GM10266 (cell line): ENCODE measurements at regions not wholly inside any gene's neighbourhood (a gene's known extent, or its start where the extent isn't known, plus 50 kb on each side); places are given as distances from the start of the nearest gene placed in this dataset.

Source experiments
- DNase-seq: peaks from one replicate; pipeline ENCODE4 v3.0.0; 2012; ENCODE audit errors: extremely low spot score
- TF ChIP-seq, protein P1 (sequence below): IDR thresholded peaks from 2 replicates; pipeline ENCODE4 v1.5.1; 2012; ENCODE audit warnings: mild to moderate bottlenecking, low read depth; ENCODE audit not compliant: control insufficient read depth, insufficient read depth; ENCODE audit errors: missing control alignments

DNA sequence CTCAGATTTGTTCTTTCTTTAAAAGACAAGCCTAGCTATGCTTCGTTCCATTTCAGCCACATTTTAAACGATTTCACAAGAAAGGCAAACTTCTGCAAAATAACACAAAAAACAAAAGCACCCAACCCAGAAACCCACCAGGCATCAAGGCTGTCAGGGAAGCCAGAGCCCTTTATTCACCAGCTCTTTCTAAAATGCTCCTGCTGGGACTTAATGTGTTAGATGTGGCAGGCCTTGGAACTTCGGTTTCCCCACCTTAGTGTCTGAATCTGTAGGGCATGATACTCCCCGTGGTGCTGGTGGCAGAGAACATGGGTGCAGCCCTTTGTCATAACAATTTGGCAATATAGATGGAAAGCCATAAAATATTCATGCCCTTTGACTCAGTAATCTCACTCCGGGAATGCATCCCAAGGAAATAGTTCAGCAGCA is 56.8 kb upstream of the LCTL start:
- TF ChIP-seq, protein P1, sequence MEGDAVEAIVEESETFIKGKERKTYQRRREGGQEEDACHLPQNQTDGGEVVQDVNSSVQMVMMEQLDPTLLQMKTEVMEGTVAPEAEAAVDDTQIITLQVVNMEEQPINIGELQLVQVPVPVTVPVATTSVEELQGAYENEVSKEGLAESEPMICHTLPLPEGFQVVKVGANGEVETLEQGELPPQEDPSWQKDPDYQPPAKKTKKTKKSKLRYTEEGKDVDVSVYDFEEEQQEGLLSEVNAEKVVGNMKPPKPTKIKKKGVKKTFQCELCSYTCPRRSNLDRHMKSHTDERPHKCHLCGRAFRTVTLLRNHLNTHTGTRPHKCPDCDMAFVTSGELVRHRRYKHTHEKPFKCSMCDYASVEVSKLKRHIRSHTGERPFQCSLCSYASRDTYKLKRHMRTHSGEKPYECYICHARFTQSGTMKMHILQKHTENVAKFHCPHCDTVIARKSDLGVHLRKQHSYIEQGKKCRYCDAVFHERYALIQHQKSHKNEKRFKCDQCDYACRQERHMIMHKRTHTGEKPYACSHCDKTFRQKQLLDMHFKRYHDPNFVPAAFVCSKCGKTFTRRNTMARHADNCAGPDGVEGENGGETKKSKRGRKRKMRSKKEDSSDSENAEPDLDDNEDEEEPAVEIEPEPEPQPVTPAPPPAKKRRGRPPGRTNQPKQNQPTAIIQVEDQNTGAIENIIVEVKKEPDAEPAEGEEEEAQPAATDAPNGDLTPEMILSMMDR, result no peak
- no peak for DNase-seq

DNA sequence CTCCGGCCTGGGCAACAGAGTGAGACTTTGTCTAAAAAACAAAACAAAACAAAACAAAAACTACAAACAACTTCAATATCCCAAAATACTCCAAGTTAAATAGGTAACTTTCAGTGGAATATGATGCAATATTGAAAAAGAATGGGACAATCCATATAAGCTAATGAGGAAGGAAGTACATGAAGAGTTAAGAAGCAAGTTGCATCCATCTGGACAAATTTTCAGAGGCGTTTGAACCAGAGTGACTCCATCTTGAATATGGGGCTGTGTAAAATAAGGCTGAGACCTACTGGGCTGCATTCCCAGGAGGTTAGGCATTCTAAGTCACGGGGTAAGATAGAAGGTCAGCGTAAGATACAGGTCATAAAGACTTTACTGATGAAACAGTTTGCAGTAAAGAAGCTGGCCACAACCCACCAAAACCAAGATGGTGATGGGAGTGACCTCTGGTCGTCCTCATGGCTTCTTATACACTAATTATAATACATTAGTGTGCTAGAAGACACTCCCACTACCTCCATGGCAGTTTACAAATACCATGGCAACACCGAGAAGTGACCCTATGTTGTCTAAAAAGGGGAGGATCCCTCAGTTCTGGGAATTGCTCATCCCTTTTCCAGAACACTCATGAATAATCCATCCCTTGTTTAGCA is 58.1 kb upstream of the LCTL start:
- TF ChIP-seq, protein P1, result no peak
- no peak for DNase-seq

DNA sequence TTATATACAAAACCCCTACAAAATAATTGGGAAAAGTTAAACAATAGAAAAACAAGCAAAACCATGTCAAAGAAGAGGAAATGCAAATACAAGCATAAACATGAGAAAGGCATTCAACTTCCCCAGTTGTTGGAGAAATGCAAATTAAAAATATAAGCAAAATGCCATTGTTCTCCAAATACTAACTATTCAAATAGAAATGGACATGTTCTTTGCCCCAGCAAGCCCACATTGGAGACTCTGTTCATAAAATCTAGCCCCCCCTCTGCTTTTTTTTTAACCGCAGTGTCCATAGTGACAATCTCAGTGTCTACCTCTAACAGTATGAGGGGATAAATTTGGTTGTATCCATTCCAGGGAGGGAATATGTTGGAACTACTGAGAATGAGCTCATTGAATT is 59.7 kb upstream of the LCTL start:
- TF ChIP-seq, protein P1, result no peak
- no peak for DNase-seq

DNA sequence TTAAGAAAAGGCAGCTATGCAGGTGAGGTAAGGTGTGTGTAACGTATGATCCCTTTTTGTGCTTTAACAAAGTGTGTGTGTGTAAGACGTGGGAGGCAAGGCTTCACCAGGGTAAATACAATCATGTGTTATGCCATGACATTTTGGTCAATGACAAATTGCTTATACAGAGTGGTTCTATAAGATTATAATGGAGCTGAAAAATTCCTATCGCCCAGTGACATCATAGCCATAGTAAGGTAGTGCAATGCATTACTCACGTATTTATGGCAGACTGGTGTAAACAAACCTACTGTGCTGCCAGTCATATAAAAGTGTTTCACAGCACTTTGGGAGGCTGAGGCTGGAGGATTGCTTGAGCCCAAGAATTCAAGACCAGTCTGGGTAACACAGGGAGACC is 60.2 kb upstream of the LCTL start:
- TF ChIP-seq, protein P1, result no peak

DNA sequence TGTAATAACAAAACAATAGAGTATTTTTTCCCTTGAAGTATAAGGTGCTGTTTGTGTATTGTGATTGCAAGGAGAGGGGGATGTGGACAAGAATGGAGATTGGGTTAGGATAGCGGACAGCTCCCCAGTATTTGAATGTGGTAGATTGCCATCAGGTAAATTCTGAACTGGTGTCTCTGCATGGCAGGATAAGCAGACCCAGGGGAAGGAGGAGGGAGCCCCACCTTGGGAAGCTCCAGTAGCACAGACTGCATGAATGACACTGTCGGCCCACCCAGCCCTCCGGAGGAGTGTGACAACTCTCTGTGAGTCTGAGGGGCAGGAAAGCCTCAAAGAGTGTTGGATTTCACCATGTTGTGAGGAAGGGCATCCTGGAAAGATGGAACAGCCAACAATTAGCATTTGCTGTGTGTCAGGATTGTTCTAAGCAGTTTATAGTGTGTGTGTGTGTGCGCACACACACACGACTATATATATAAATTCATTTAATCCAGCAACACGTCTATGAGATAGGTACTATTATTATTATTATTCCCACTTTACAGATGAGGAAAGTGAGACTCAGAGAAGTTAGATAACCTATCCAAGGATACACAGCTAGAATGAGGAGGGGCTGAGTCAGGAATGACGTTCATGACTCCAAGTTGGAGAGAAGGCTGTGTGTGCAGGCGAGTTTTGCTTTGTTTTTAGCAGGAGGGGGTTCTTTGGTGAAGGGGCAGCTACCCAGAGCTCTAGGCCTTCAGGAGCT is 63.4 kb upstream of the LCTL start:
- DNase-seq, result no peak

More for the DNA sequence above, 60.2 kb upstream of the LCTL start:
- no peak for DNase-seq

DNA sequence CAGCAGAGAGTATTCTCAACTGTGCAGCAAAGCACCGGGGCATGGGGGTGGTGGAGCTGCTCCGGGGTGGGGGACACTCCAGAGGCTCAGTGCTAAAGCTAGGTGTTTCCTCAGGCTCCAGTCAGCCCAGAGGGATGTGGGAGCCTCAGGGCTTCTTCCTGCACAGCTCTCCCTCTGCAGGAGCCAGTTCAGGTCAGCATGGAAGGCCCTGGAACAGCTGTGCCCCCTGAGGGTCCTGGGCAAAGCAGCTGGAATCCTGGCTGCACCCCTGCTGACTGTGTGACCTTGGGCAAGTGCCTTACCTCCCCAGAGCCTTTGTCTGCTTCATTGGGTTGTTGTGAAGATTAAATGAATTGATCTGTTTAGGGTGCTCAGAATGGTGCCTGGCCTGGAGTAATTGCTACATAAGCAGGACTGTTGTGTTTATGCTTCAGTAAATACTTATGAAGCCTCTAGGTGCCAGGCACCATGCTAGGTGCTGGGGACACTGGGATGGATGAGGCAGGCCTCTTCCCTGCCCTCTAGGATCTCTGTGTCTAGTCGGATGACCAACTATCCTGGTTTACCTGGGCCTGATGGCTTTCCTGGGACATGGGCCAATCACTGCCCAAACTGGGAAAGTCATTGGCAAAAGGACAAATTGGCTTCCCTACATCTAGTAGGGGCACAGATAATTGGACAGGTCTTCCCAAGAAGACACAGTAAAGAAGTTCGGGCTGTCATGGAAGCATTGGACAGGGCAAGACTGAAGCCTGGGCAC is 64.2 kb upstream of the LCTL start:
- no peak for DNase-seq
- TF ChIP-seq, protein P1, result no peak

More for the DNA sequence above, 63.4 kb upstream of the LCTL start:
- TF ChIP-seq, protein P1, result no peak
